ENCODE measurements at regions not wholly inside any gene's neighbourhood (a gene's known extent, or its start where the extent isn't known, plus 50 kb on each side); places are given as distances from the start of the nearest gene placed in this dataset.

- TF ChIP-seq, protein P1, sequence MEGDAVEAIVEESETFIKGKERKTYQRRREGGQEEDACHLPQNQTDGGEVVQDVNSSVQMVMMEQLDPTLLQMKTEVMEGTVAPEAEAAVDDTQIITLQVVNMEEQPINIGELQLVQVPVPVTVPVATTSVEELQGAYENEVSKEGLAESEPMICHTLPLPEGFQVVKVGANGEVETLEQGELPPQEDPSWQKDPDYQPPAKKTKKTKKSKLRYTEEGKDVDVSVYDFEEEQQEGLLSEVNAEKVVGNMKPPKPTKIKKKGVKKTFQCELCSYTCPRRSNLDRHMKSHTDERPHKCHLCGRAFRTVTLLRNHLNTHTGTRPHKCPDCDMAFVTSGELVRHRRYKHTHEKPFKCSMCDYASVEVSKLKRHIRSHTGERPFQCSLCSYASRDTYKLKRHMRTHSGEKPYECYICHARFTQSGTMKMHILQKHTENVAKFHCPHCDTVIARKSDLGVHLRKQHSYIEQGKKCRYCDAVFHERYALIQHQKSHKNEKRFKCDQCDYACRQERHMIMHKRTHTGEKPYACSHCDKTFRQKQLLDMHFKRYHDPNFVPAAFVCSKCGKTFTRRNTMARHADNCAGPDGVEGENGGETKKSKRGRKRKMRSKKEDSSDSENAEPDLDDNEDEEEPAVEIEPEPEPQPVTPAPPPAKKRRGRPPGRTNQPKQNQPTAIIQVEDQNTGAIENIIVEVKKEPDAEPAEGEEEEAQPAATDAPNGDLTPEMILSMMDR (IDR thresholded peaks at IDR 0.05; ENCODE audit: low read depth, low read length, poor library complexity, severe bottlenecking), result no peak
- no peak for TF ChIP-seq EZH2phosphoT487 (IDR thresholded peaks at IDR 0.05; ENCODE audit: borderline replicate concordance, low read length)
Measured at GRCh38 chr6:88368071-88368787, 202.1 kb upstream of the CNR1 start.

All from DOHH2 (cell line).